G401 (cell line): ENCODE measurements at regions not wholly inside any gene's neighbourhood (a gene's known extent, or its start where the extent isn't known, plus 50 kb on each side); places are given as distances from the start of the nearest gene placed in this dataset.

Experiments
- DNase-seq: peaks from one replicate; pipeline ENCODE4 v3.0.0-alpha.2; 2015; ENCODE audit warnings: low spot score
- in situ Hi-C: cut with HindIII; loops from 2 replicates; pipeline ENCODE4 v1.10.0; 2016; ENCODE audit warnings: low sequenced_read_pairs, mixed read lengths

GRCh38 chr3:13266005-13266404, 154.1 kb downstream of the NUP210 start:
- in situ Hi-C loops: no loop called here

DNA sequence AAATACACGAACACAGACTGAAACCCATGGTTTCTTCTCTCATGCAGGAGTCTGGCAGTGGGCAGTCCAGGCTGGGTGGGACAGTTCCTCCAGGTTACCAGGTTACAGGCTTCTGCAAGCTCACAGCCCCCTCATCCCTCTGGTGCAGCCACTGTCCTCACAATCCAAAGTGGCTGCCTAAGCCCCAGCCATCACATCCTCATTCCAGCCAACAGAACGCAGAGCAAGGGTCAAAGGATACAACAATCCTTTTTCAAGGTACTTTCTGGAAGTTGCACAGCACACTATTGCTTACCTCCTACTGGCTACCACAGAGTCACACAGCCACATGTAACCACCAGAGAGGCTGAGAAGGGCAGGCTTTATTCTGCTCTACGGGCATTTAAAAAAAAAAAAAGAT, 154.6 kb downstream of the NUP210 start:
- in situ Hi-C loops: no loop called here
- DNase-seq: no peak

More at GRCh38 chr3:13266005-13266404, 154.1 kb downstream of the NUP210 start:
- DNase-seq: no peak

DNA sequence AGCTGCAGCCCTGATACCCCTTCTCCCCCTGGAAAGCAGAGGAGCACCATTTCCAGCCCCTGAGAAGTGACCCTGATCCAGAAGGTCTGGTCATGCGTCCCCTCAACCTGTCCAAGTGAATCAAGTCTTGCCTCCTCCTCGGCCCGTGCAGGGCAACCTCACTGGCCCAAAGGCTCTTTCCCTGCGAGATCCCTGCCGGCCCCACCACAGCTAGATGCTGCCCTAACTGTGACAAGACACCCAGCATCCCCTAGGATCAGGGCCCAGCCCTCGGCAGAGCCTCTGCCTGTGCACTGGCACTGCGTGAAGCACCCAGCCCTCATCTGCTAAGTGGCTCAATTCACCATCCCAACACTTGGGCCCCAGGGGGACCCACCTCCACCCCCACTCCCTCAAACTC, 155.1 kb downstream of the NUP210 start:
- no peak for DNase-seq
- in situ Hi-C loops: no loop called here

- no peak for DNase-seq
- in situ Hi-C loops: no loop called here
Observed at GRCh38 chr3:13264468-13264795, 155.7 kb downstream of the NUP210 start.

GRCh38 chr3:13263770-13264467, 156.2 kb downstream of the NUP210 start:
- DNase-seq: no peak
- in situ Hi-C loops: no loop called here

DNA sequence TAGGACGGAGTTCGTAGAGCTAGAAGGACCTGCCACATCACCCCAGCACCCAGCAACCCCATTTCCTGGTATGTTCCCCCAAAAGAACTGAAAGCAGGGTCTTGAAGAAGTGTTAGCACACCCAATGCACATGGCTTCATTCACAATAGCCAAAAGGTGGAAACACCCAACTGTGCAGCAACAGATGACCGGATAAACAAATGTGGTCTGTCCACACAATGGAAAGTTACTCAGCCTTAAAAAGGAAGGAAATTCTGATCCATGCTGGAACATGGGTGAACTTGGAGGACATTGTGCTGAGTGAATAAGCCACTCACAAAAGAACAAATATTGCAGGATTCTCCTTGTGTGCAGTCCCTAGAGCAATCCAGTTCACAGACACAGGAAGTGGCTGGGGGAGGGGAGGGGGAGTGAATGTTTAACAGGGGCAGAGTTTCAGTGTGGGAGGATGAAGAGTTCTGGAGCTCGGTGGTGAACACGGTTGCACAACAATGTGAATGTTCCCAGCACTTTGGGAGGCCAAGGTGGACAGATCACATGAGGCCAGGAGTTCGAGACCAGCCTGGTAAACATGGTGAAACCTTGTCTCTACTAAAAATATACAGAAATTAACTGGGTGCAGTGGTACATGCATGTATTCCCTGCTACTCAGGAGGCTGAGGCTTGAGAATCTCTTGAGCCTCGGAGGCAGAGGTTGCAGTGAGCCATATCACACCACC, 157.5 kb downstream of the NUP210 start:
- DNase-seq: no peak
- in situ Hi-C loops: no loop called here

DNA sequence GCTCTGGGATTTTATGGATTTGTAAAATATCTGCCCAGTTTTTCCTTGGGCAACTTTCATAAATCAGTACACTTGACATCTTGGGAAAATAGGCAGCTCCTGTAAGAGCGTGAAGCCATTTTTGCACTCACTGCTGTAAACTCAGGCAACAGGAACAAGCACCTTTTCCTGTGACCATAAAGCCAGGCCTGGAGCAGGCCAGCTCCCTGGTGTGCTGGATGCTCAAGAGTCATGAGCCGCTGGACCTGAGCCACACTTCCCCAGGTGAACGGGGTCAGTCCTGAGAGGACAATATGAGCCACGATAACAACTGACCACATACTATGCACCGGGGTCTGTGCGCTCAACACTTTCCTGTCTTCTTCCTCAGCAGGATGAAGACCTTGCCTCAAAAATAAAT, 158.2 kb downstream of the NUP210 start:
- in situ Hi-C loops: no loop called here
- no peak for DNase-seq

GRCh38 chr3:13261104-13261830, 158.9 kb downstream of the NUP210 start:
- no peak for DNase-seq
- in situ Hi-C loops: no loop called here

GRCh38 chr3:13260259-13261103, 159.6 kb downstream of the NUP210 start:
- in situ Hi-C loops: no loop called here
- DNase-seq: no peak

DNA sequence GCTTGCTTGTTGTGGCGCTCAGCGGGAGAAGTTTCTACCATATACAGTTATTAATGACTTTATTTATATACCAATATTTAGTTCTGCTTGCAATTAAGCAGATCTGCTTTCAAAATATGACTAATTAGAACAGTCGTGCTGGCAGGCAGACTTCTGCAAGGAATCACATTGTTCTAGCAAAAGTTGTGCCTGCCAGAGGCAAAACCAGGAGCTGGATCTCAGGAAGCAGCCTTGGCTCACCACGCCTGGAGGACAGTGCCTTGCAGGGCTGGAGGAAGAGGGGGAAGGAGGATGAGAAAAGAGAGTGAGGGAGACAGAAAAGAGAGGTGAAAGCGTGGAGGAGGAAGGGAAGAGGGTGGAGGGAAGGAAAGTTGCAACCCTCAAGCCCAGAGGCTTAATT, 160.3 kb downstream of the NUP210 start:
- DNase-seq: no peak
- in situ Hi-C loops: no loop called here

DNA sequence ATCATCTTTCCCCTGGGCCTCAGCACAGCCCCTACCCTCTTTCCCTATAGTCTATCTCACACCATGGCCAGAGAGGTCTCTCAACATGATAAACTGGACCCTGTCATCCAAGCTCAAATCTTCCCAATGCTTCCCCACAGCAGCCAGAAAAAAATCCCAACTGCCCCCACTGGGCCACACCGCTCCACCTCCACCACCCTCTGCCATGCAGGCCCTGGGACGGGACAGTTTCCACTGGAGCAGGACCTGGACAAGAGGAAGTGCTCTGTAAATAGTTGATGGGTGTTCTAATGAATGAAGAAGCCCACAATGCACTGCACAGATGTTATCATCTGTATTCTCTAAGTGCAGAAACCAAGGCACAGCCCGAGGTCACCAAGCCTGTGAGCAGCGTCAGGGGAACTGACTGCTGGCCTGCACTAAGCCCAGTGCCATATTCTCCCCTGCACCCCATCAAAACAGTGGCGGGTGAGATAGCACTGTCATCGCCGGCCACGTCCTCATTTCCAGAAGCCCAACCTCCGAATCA, 161.1 kb downstream of the NUP210 start:
- no peak for DNase-seq

GRCh38 chr3:13258280-13258679, 161.8 kb downstream of the NUP210 start:
- no peak for DNase-seq
- in situ Hi-C loops: no loop called here

More for the DNA sequence above, 161.1 kb downstream of the NUP210 start:
- in situ Hi-C loops: no loop called here

DNA sequence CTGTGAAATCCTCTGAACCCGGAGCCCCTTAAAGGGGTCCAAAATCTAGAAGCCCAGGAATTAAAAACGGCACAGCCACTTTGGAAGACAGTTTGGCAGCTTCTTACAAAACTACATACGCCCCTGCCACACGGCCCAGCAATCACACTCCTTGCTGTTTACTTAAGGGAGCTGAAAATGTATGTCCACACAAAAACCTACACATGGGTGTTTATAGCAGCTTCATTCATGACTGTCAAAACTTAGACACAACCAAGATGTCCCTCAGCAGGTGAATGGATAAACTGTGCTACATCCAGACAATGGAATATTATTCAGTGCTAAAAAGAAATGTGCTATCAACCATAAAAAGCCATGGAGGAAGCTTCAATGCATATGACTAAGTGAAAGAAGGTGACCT, 162.5 kb downstream of the NUP210 start:
- in situ Hi-C loops: no loop called here
- no peak for DNase-seq

DNA sequence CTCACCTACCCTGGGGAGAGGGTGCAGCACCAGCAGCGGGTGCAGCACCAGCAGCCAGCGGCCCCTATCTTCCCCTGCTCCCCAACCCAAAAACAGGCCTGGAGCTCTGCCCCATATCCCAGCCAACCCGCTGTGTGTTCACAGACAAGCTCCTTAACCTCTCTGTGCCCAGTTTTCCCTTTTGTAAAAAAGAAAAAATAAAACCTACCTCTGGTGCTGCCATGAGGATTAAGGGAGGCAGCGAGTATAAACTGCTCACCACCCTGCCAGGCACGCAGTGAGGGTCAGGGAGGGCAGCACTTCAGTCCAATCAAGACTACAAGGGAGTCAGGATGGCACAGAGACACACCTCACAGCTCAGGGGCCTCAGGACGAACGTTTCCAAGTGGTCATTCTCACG, 163.3 kb downstream of the NUP210 start:
- in situ Hi-C loops: no loop called here
- no peak for DNase-seq

GRCh38 chr3:13254028-13254951, 165.8 kb downstream of the NUP210 start:
- no peak for DNase-seq
- in situ Hi-C loops: loop anchor here (5.0 kb wide), 1 partner anchor 68 kb away; no protein-coding TSS in a partner anchor

GRCh38 chr3:13253208-13253937, 166.7 kb downstream of the NUP210 start:
- in situ Hi-C loops: loop anchor here (5.0 kb wide), 1 partner anchor 69 kb away; no protein-coding TSS in a partner anchor
- DNase-seq: no peak

DNA sequence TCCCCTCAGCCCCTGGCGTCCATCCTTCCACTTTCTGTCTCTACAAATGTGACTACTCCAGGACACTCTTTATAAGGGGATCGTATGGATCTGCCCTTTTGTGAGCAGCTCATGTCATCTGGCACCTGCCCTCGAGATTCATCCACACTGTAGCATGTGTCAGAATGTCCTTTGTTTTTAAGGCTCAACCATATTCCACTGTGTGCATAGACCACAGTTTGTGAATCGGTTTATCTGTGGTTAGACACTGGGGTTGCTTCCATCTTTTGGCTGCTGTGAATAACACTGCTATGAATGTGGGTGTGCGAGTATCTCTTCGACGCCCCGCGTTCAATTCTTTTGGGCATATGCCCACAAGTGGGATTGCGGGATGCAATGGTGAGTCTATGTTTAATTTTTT, 167.9 kb downstream of the NUP210 start:
- in situ Hi-C loops: loop anchor here (5.0 kb wide), 1 partner anchor 70 kb away; no protein-coding TSS in a partner anchor
- no peak for DNase-seq
